K562 (cell line): ENCODE measurements at regions not wholly inside any gene's neighbourhood (a gene's known extent, or its start where the extent isn't known, plus 50 kb on each side); places are given as distances from the start of the nearest gene placed in this dataset.

ENCODE experiments used
- EGR1 ChIP-seq: fragments of 450-650 bp; conservative IDR thresholded peaks from 2 replicates; pipeline ENCODE4 v1.6.1; 2017; ENCODE audit warnings: mild to moderate bottlenecking
- GTF2F1 ChIP-seq: IDR thresholded peaks from 2 replicates; pipeline ENCODE4 v1.6.1; 2011; ENCODE audit warnings: low read depth, low read length, improper control_type of control experiment
- POLR2A ChIP-seq: fragments of 450-650 bp; conservative IDR thresholded peaks from 2 replicates; pipeline ENCODE4 v1.6.1; 2016
- STAG1 ChIP-seq: sonication (generic); formaldehyde crosslinking; IDR thresholded peaks from 2 replicates; pipeline ENCODE4 v1.5.0; 2020; ENCODE audit warnings: missing genetic modification reagents, borderline replicate concordance
- TF ChIP-seq, protein P1 (sequence below): fragments of 450-650 bp; IDR thresholded peaks from 2 replicates; pipeline ENCODE4 v1.6.1; 2014; ENCODE audit warnings: low read depth, mild to moderate bottlenecking, moderate library complexity, borderline replicate concordance
- TF ChIP-seq, protein P2 (sequence below): IDR thresholded peaks from 2 replicates; pipeline ENCODE4 v1.6.1; 2016; ENCODE audit warnings: missing genetic modification characterization, missing compliant biosample characterization
- TF ChIP-seq, protein P3 (sequence below), 3 experiments: IDR thresholded peaks in 2 of 3; conservative IDR thresholded peaks in 1 of 3; 2 replicates each; pipeline ENCODE4 v1.5.1; 2011 to 2012; ENCODE audit warnings: low read length in 3 of 3, mild to moderate bottlenecking in 3 of 3, control low read depth in 2 of 3, improper control_type of control experiment in 1 of 3, inconsistent platforms in 1 of 3, low read depth in 1 of 3, mixed read lengths in 1 of 3, moderate library complexity in 1 of 3; ENCODE audit not compliant: insufficient read depth in 2 of 3

DNA sequence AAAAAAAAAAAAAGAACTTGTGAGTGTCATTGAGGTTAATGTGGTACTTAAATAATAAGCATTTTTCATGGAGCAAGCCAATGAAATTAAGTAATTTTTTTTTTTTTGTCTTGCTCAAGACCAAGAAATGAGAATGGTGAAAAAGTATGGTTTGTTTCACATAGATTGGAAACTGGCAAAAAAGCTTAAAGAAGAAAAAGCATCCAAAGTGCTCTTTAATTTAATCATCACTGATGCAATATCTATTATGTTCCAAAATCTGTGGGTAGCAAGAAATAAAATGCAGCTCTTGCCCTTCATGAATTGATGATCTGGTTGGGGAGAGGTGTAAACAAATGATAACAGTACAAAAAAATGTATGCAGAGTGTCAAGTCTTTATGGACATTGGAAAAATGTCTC lies 980.6 kb downstream of the REEP3 start:
- TF ChIP-seq, protein P1, sequence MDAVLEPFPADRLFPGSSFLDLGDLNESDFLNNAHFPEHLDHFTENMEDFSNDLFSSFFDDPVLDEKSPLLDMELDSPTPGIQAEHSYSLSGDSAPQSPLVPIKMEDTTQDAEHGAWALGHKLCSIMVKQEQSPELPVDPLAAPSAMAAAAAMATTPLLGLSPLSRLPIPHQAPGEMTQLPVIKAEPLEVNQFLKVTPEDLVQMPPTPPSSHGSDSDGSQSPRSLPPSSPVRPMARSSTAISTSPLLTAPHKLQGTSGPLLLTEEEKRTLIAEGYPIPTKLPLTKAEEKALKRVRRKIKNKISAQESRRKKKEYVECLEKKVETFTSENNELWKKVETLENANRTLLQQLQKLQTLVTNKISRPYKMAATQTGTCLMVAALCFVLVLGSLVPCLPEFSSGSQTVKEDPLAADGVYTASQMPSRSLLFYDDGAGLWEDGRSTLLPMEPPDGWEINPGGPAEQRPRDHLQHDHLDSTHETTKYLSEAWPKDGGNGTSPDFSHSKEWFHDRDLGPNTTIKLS, result no peak
- TF ChIP-seq, protein P2, sequence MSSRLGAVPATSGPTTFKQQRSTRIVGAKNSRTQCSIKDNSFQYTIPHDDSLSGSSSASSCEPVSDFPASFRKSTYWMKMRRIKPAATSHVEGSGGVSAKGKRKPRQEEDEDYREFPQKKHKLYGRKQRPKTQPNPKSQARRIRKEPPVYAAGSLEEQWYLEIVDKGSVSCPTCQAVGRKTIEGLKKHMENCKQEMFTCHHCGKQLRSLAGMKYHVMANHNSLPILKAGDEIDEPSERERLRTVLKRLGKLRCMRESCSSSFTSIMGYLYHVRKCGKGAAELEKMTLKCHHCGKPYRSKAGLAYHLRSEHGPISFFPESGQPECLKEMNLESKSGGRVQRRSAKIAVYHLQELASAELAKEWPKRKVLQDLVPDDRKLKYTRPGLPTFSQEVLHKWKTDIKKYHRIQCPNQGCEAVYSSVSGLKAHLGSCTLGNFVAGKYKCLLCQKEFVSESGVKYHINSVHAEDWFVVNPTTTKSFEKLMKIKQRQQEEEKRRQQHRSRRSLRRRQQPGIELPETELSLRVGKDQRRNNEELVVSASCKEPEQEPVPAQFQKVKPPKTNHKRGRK, result no peak
- TF ChIP-seq POLR2A (no peak), EGR1 (no peak), STAG1 (CRISPR knock-in tag) (no peak), GTF2F1 (no peak)
- TF ChIP-seq, protein P3, sequence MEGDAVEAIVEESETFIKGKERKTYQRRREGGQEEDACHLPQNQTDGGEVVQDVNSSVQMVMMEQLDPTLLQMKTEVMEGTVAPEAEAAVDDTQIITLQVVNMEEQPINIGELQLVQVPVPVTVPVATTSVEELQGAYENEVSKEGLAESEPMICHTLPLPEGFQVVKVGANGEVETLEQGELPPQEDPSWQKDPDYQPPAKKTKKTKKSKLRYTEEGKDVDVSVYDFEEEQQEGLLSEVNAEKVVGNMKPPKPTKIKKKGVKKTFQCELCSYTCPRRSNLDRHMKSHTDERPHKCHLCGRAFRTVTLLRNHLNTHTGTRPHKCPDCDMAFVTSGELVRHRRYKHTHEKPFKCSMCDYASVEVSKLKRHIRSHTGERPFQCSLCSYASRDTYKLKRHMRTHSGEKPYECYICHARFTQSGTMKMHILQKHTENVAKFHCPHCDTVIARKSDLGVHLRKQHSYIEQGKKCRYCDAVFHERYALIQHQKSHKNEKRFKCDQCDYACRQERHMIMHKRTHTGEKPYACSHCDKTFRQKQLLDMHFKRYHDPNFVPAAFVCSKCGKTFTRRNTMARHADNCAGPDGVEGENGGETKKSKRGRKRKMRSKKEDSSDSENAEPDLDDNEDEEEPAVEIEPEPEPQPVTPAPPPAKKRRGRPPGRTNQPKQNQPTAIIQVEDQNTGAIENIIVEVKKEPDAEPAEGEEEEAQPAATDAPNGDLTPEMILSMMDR (IDR thresholded peaks at IDR 0.05 in 2 of 3, conservative IDR thresholded peaks at IDR 0.05 in 1 of 3; ENCODE audit: insufficient read depth in 2 of 3, low read depth in 1 of 3, low read length in 3 of 3), result no peak
